IMR-90 (cell line): ENCODE measurements at regions not wholly inside any gene's neighbourhood (a gene's known extent, or its start where the extent isn't known, plus 50 kb on each side); places are given as distances from the start of the nearest gene placed in this dataset.

Source experiments
- ATAC-seq: fragments of 200-7000 bp; cut with Tn5 transposase; 2 replicates; pipeline ENCODE4 v1.9.1; 2020; ENCODE audit warnings: low read depth, mild to moderate bottlenecking, moderate library complexity
- BruUV-seq: library from RNA; stranded (reverse); fragments of 400-500 nt; replicated peaks from 2 replicates; lab custom pipeline; 2021; lab: Mats Ljungman, UMichigan
- CTCF ChIA-PET: fragments of 300-600 bp; formaldehyde crosslinking; extraction: SDS; loops from one replicate; lab custom pipeline; 2021; ENCODE audit warnings: antibody characterized with exemption; lab: Yijun Ruan, JAX
- POLR2A ChIA-PET: fragments of 300-600 bp; sonication (Branson Sonifier 250); formaldehyde crosslinking; loops from one replicate; lab custom pipeline; 2022; ENCODE audit warnings: antibody characterized with exemption; ENCODE audit not compliant: unreplicated experiment; lab: Charles Lee
- DNase-seq: peaks from one replicate; pipeline ENCODE4 v3.0.0; 2013
- H2AFZ ChIP-seq: replicated peaks from 2 replicates; pipeline ENCODE3; 2013; ENCODE audit warnings: low read length, mild to moderate bottlenecking; ENCODE audit not compliant: poor library complexity
- H2AK5ac ChIP-seq: 2 replicates; pipeline ENCODE4 v1.6.1; 2013; ENCODE audit warnings: low read depth, low read length, inconsistent platforms
- H2AK9ac ChIP-seq: replicated peaks from 2 replicates; pipeline ENCODE3; 2013; ENCODE audit warnings: mild to moderate bottlenecking, low read depth, low read length, moderate library complexity; ENCODE audit not compliant: poor library complexity
- H2BK120ac ChIP-seq: 2 replicates; pipeline ENCODE4 v1.6.1; 2013; ENCODE audit warnings: low read depth, low read length, inconsistent platforms
- H2BK15ac ChIP-seq: 3 replicates; pipeline ENCODE4 v1.6.1; 2013; ENCODE audit warnings: low read depth, low read length, inconsistent platforms
- H2BK20ac ChIP-seq: 2 replicates; pipeline ENCODE4 v1.6.1; 2013; ENCODE audit warnings: low read depth, mild to moderate bottlenecking, inconsistent platforms, low read length, moderate library complexity
- H2BK5ac ChIP-seq: 2 replicates; pipeline ENCODE4 v1.6.1; 2013; ENCODE audit warnings: mild to moderate bottlenecking, low read depth, low read length, inconsistent platforms; ENCODE audit not compliant: poor library complexity, severe bottlenecking
- H3K14ac ChIP-seq: replicated peaks from 2 replicates; pipeline ENCODE4 v1.6.1; 2013; ENCODE audit warnings: low read depth, low read length, inconsistent platforms
- H3K18ac ChIP-seq: 2 replicates; pipeline ENCODE4 v1.6.1; 2013; ENCODE audit warnings: low read depth, low read length, control low read depth
- H3K23ac ChIP-seq: 2 replicates; pipeline ENCODE4 v1.6.1; 2013; ENCODE audit warnings: low read depth, low read length, inconsistent platforms
- H3K27ac ChIP-seq: 2 replicates; pipeline ENCODE4 v1.5.1; 2013; ENCODE audit warnings: mild to moderate bottlenecking, control low read depth, low read length; ENCODE audit not compliant: insufficient read depth
- H3K27me3 ChIP-seq: 2 replicates; pipeline ENCODE4 v1.6.1; 2013; ENCODE audit warnings: low read length; ENCODE audit not compliant: control insufficient read depth, insufficient read depth
- H3K36me3 ChIP-seq: 2 replicates; pipeline ENCODE4 v1.6.1; 2013; ENCODE audit warnings: low read length, mixed read lengths; ENCODE audit not compliant: control insufficient read depth, insufficient read depth
- H3K4ac ChIP-seq: 2 replicates; pipeline ENCODE4 v1.6.1; 2013; ENCODE audit warnings: low read depth, low read length, inconsistent platforms
- H3K4me1 ChIP-seq: 2 replicates; pipeline ENCODE4 v1.6.1; 2013; ENCODE audit warnings: low read length, mixed read lengths; ENCODE audit not compliant: control insufficient read depth, insufficient read depth
- H3K4me2 ChIP-seq: 2 replicates; pipeline ENCODE4 v1.6.1; 2013; ENCODE audit warnings: low read depth, mild to moderate bottlenecking, control low read depth, low read length, moderate library complexity
- H3K4me3 ChIP-seq: 2 replicates; pipeline ENCODE4 v1.5.1; 2013; ENCODE audit warnings: low read depth, mild to moderate bottlenecking, control low read depth, low read length, moderate library complexity; ENCODE audit not compliant: insufficient read depth
- H3K56ac ChIP-seq: 2 replicates; pipeline ENCODE4 v1.6.1; 2013; ENCODE audit warnings: low read length, inconsistent platforms; ENCODE audit not compliant: insufficient read depth; ENCODE audit errors: extremely low read depth
- H3K79me1 ChIP-seq, 2 experiments: 2 replicates each; pipeline ENCODE4 v1.6.1; 2013; ENCODE audit warnings: low read length in 2 of 2, inconsistent platforms in 1 of 2, low read depth in 1 of 2
- H3K9ac ChIP-seq: 2 replicates; pipeline ENCODE4 v1.6.1; 2013; ENCODE audit warnings: low read depth, low read length, control low read depth
- H3K9me1 ChIP-seq: 2 replicates; pipeline ENCODE4 v1.6.1; 2013; ENCODE audit warnings: low read length, inconsistent platforms; ENCODE audit not compliant: insufficient read depth
- H3K9me3 ChIP-seq: 2 replicates; pipeline ENCODE4 v1.6.1; 2013; ENCODE audit warnings: low read length; ENCODE audit not compliant: control insufficient read depth, insufficient read depth
- H4K20me1 ChIP-seq: 2 replicates; pipeline ENCODE4 v1.6.1; 2013; ENCODE audit warnings: low read length, inconsistent platforms; ENCODE audit not compliant: insufficient read depth
- H4K5ac ChIP-seq: 2 replicates; pipeline ENCODE4 v1.6.1; 2013; ENCODE audit warnings: mild to moderate bottlenecking, low read depth, low read length, control low read depth
- H4K8ac ChIP-seq, 2 experiments: 2 replicates each; pipeline ENCODE4 v1.6.1; 2013; ENCODE audit warnings: low read depth in 2 of 2, low read length in 2 of 2, control low read depth in 1 of 2, inconsistent platforms in 1 of 2
- H4K91ac ChIP-seq: 2 replicates; pipeline ENCODE4 v1.6.1; 2013; ENCODE audit warnings: low read depth, low read length, inconsistent platforms; ENCODE audit not compliant: insufficient read depth
- BHLHE40 ChIP-seq: fragments of 150-350 bp; IDR thresholded peaks from 2 replicates; pipeline ENCODE4 v1.6.1; 2016; ENCODE audit warnings: mild to moderate bottlenecking, low read depth, low read length
- CHD1 ChIP-seq: IDR thresholded peaks from 2 replicates; pipeline ENCODE4 v1.6.1; 2012; ENCODE audit warnings: low read depth, low read length, improper control_type of control experiment
- ELK1 ChIP-seq: fragments of 150-350 bp; IDR thresholded peaks from 2 replicates; pipeline ENCODE4 v1.6.1; 2016; ENCODE audit warnings: low read depth, mild to moderate bottlenecking, low read length, moderate library complexity, borderline replicate concordance
- FOS ChIP-seq: fragments of 150-350 bp; IDR thresholded peaks from 2 replicates; pipeline ENCODE4 v1.6.1; 2016; ENCODE audit warnings: low read depth, low read length
- MAFK ChIP-seq: IDR thresholded peaks from 2 replicates; pipeline ENCODE4 v1.6.1; 2012; ENCODE audit warnings: low read depth, low read length, improper control_type of control experiment
- MXI1 ChIP-seq: IDR thresholded peaks from 2 replicates; pipeline ENCODE4 v1.6.1; 2012; ENCODE audit warnings: low read depth, mild to moderate bottlenecking, low read length, moderate library complexity, borderline replicate concordance
- NFE2L2 ChIP-seq: fragments of 150-350 bp; IDR thresholded peaks from 2 replicates; pipeline ENCODE4 v1.6.1; 2016; ENCODE audit warnings: low read depth, mild to moderate bottlenecking, low read length
- POLR2A ChIP-seq: IDR thresholded peaks from 2 replicates; pipeline ENCODE4 v1.6.1; 2012; ENCODE audit warnings: mild to moderate bottlenecking, low read depth, low read length
- RAD21 ChIP-seq: IDR thresholded peaks from 2 replicates; pipeline ENCODE4 v1.6.1; 2012; ENCODE audit warnings: low read length, improper control_type of control experiment
- RFX5 ChIP-seq: IDR thresholded peaks from 2 replicates; pipeline ENCODE4 v1.8.0; 2012; ENCODE audit warnings: low read depth, mild to moderate bottlenecking, low read length, moderate library complexity
- SMC3 ChIP-seq: fragments of 150-350 bp; IDR thresholded peaks from 2 replicates; pipeline ENCODE4 v1.6.1; 2016; ENCODE audit warnings: low read depth, mild to moderate bottlenecking, antibody characterized with exemption, low read length, moderate library complexity
- USF2 ChIP-seq: fragments of 150-350 bp; IDR thresholded peaks from 2 replicates; pipeline ENCODE4 v1.6.1; 2017; ENCODE audit warnings: mild to moderate bottlenecking, antibody characterized with exemption, low read length, low read depth
- WGBS, 2 experiments: methylation state at CpG; one replicate each; pipeline versions ENCODE4 v1.1.5 to v1.1.7; 2013; ENCODE audit warnings: missing lambda C conversion rate in 2 of 2; ENCODE audit not compliant: insufficient read length in 1 of 2; ENCODE audit errors: extremely low coverage in 2 of 2; 5-methylcytosine and 5-hydroxymethylcytosine counted together
- dilution Hi-C: fragments of 300-500 bp; cut with HindIII; formaldehyde crosslinking; loops from one replicate; pipeline ENCODE4 v1.14.3; 2018; ENCODE audit warnings: low sequenced_read_pairs; ENCODE audit not compliant: unreplicated experiment
- in situ Hi-C: fragments of 300-500 bp; cut with MboI; formaldehyde crosslinking; loops from 3 replicates; pipeline ENCODE4 v1.14.3; 2019; ENCODE audit warnings: low sequenced_read_pairs, inconsistent platforms, mixed read lengths
- intact Hi-C: fragments of 100-400 bp; cut with micrococcal nuclease; formaldehyde crosslinking; loops from 2 replicates; pipeline ENCODE4 v1.10.0; 2022
- TF ChIP-seq, protein P1 (sequence below): conservative IDR thresholded peaks from 2 replicates; pipeline ENCODE4 v1.5.1; 2012; ENCODE audit warnings: mild to moderate bottlenecking, low read depth, low read length, improper control_type of control experiment

DNA sequence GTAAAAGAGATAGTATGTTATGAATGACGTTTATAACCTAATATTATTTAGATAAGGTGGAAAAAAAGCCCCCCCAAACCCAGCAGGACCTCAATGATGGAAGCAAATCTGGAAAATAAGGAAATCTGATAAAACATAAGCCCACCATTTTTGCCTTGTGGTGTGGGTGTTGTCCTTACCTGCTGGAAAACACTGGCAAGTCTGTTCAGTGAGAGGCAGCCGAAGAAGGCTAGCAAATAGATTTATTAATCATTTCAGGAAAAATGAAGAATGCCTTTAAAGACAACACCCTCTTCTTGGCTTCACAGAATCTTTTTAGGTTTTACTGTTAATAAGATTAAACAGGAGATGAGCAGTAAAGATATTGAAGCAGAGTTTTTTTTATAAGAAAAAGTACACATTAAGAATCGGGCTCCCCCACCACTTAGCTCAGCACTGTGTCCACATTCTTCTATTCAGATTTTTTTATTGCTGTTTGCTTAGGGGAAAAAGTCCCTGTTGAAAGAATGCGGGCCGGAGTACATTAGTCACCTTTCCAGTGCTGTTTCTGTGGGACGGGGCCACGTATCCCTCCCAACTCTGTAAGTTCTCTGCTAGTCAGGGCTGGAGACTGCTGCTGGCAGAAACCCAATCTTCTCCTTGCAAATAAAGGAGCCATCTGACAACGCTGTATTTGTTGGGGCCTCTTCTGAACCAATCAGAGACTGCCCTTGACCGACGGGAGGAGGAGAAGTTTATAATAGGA lies 104.1 kb downstream of the EVX1 start:
- no TSS peak for BruUV-seq
- Histone ChIP-seq H3K79me1 (no peaks in the 10 kb centered on the region), H2AK9ac (no peak overlapping the region), H4K20me1 (no peaks in the 10 kb centered on the region), H3K4me3 (no peak overlapping the region), H3K56ac (no peak overlapping the region), H4K91ac (no peak overlapping the region), H2BK20ac (no peak overlapping the region), H2AK5ac (no peak overlapping the region), H3K9me3 (no peaks in the 10 kb centered on the region), H2AFZ (no peak overlapping the region), H3K23ac (no peak overlapping the region), H3K4me2 (peak overlapping the region; percentile 50; the same call in 1 of the 2 replicates), H3K36me3 (no peaks in the 10 kb centered on the region), H3K4me1 (0 out of 2 replicates have a peak, but pooled peaks cover 1% of the 10 kb centered on the region), H2BK120ac (no peak overlapping the region), H2BK15ac (no peak overlapping the region), H3K14ac (no peak overlapping the region), H3K27me3 (peaks cover 17% of the 10 kb centered on the region), H3K27ac (no peak overlapping the region), H3K9ac (no peak overlapping the region), H3K18ac (no peak overlapping the region), H3K9me1 (no peaks in the 10 kb centered on the region), H4K8ac (no peak overlapping the region), H3K4ac (no peak overlapping the region), H2BK5ac (no peak overlapping the region), H4K5ac (no peak overlapping the region)
- intact Hi-C loops = no loop called here
- in situ Hi-C loops = no loop called here
- CTCF ChIA-PET = no interaction called here
- no CpG with 5 or more reads among the region's 10 CpGs for WGBS, 2 experiments
- dilution Hi-C loops = no loop called here
- TF ChIP-seq USF2 (no peak), FOS (no peak), NFE2L2 (no peak), BHLHE40 (no peak), MXI1 (no peak), MAFK (no peak), SMC3 (no peak), RFX5 (no peak), POLR2A (no peak), CHD1 (no peak), RAD21 (no peak), ELK1 (no peak)
- TF ChIP-seq, protein P1, sequence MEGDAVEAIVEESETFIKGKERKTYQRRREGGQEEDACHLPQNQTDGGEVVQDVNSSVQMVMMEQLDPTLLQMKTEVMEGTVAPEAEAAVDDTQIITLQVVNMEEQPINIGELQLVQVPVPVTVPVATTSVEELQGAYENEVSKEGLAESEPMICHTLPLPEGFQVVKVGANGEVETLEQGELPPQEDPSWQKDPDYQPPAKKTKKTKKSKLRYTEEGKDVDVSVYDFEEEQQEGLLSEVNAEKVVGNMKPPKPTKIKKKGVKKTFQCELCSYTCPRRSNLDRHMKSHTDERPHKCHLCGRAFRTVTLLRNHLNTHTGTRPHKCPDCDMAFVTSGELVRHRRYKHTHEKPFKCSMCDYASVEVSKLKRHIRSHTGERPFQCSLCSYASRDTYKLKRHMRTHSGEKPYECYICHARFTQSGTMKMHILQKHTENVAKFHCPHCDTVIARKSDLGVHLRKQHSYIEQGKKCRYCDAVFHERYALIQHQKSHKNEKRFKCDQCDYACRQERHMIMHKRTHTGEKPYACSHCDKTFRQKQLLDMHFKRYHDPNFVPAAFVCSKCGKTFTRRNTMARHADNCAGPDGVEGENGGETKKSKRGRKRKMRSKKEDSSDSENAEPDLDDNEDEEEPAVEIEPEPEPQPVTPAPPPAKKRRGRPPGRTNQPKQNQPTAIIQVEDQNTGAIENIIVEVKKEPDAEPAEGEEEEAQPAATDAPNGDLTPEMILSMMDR = no peak
- ATAC-seq (peak; percentile 93), DNase-seq (peak; percentile 84)
- POLR2A ChIA-PET = no interaction called here
